Panc1 (cell line): ENCODE measurements at regions not wholly inside any gene's neighbourhood (a gene's known extent, or its start where the extent isn't known, plus 50 kb on each side); places are given as distances from the start of the nearest gene placed in this dataset.

Experiments
- ATAC-seq: fragments of 200-7000 bp; cut with Tn5 transposase; 2 replicates; pipeline ENCODE4 v1.9.1; 2020; ENCODE audit warnings: mild to moderate bottlenecking, moderate library complexity
- BruUV-seq: library from RNA; stranded (reverse); fragments of 400-500 nt; replicated peaks from 2 replicates; lab custom pipeline; 2021; lab: Mats Ljungman, UMichigan
- CTCF ChIA-PET: fragments of 300-600 bp; sonication (Branson Sonifier 250); formaldehyde crosslinking; loops from one replicate; lab custom pipeline; 2022; ENCODE audit warnings: antibody characterized with exemption; lab: Charles Lee
- POLR2A ChIA-PET: fragments of 300-600 bp; sonication (Branson Sonifier 250); formaldehyde crosslinking; loops from one replicate; lab custom pipeline; 2022; ENCODE audit warnings: antibody characterized with exemption; lab: Charles Lee
- DNase-seq: peaks from one replicate; pipeline ENCODE4 v3.0.0-alpha.2; 2010; ENCODE audit warnings: low read depth, low spot score
- H3K27ac ChIP-seq: 2 replicates; pipeline ENCODE4 v1.5.1; 2011; ENCODE audit warnings: mild to moderate bottlenecking, low read length, inconsistent platforms
- H3K27me3 ChIP-seq: fragments of 200-500 bp; sonication (Bioruptor generic); 2 replicates; pipeline ENCODE4 v1.6.0; 2014; ENCODE audit warnings: low read length, inconsistent platforms; ENCODE audit not compliant: control insufficient read depth, insufficient read depth
- H3K36me3 ChIP-seq: fragments of 200-500 bp; sonication (Bioruptor generic); 2 replicates; pipeline ENCODE4 v1.5.1; 2014; ENCODE audit warnings: inconsistent platforms, mild to moderate bottlenecking, low read length, moderate library complexity; ENCODE audit not compliant: control insufficient read depth, insufficient read depth
- H3K4me1 ChIP-seq: 2 replicates; pipeline ENCODE4 v1.5.1; 2011; ENCODE audit warnings: inconsistent platforms, mild to moderate bottlenecking, low read length, moderate library complexity; ENCODE audit not compliant: control insufficient read depth, insufficient read depth
- H3K4me3 ChIP-seq, 2 experiments: 2 replicates each; pipeline ENCODE4 v1.5.1; 2011 to 2012; ENCODE audit warnings: low read depth in 2 of 2, low read length in 2 of 2, mild to moderate bottlenecking in 2 of 2, inconsistent platforms in 1 of 2, moderate library complexity in 1 of 2
- H3K9me3 ChIP-seq: fragments of 200-500 bp; sonication (Bioruptor generic); 2 replicates; pipeline ENCODE4 v1.5.1; 2014; ENCODE audit warnings: low read depth, mild to moderate bottlenecking, inconsistent platforms, low read length, moderate library complexity; ENCODE audit not compliant: control insufficient read depth, insufficient read depth
- POLR2AphosphoS5 ChIP-seq: IDR thresholded peaks from 2 replicates; pipeline ENCODE4 v1.6.1; 2012; ENCODE audit warnings: mild to moderate bottlenecking, low read depth, low read length, moderate library complexity
- SIN3A ChIP-seq: IDR thresholded peaks from 2 replicates; pipeline ENCODE4 v1.6.1; 2012; ENCODE audit warnings: low read depth, mild to moderate bottlenecking, low read length, moderate library complexity, borderline replicate concordance; ENCODE audit not compliant: insufficient read depth
- TCF7L2 ChIP-seq: IDR thresholded peaks from 2 replicates; pipeline ENCODE4 v1.6.1; 2011; ENCODE audit warnings: mild to moderate bottlenecking, low read depth, low read length, inconsistent platforms
- in situ Hi-C: cut with HindIII; loops from 2 replicates; pipeline ENCODE4 v1.10.0; 2016; ENCODE audit warnings: low sequenced_read_pairs, low pct_unique_long_range_greater_than_20kb
- intact Hi-C: fragments of 100-400 bp; cut with micrococcal nuclease; formaldehyde crosslinking; loops from one replicate; pipeline ENCODE4 v1.10.0; 2022; ENCODE audit not compliant: unreplicated experiment
- TF ChIP-seq, protein P1 (sequence below): fragments of 450-650 bp; IDR thresholded peaks from 2 replicates; pipeline ENCODE4 v1.5.1; 2017; ENCODE audit warnings: mild to moderate bottlenecking
- TF ChIP-seq, protein P2 (sequence below), 2 experiments: IDR thresholded peaks; 2 replicates each; pipeline ENCODE4 v1.6.1; 2011 to 2012; ENCODE audit warnings: low read depth in 2 of 2, control low read depth in 1 of 2, low read length in 1 of 2, mild to moderate bottlenecking in 1 of 2, moderate library complexity in 1 of 2; ENCODE audit not compliant: insufficient read depth in 1 of 2

DNA sequence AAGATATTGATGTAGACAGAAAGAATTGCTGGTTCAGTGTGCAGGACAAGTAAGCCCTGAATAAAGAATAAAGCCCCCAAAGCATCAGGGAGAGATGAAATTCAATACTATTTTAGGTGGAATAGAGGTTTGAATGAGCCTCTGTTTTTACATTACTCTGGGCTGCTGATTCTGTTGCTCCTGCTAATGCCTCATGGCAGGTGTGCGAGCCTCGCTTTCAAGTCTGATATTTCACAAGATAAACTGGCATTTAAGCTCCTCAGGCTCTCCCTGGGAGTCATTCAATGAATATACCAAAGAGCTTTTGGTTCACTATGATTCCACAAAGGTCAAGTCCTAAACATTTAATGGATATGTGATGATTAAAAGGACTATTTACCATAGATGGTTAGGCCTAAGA, 601.0 kb upstream of the SLC39A10 start:
- intact Hi-C loops = no loop called here
- Histone ChIP-seq H3K36me3 (no peaks in the 10 kb centered on the region), H3K9me3 (no peaks in the 10 kb centered on the region), H3K4me3 (no peak overlapping the region), H3K4me1 (no peaks in the 10 kb centered on the region), H3K27me3 (no peaks in the 10 kb centered on the region), H3K27ac (no peak overlapping the region)
- in situ Hi-C loops = no loop called here
- DNase-seq (no peak), ATAC-seq (no peak)
- BruUV-seq = no TSS peak
- ChIA-PET POLR2A (no interaction called here), CTCF (no interaction called here)
- no peak for TF ChIP-seq TCF7L2
- TF ChIP-seq SIN3A = no peak
- no peak for TF ChIP-seq POLR2AphosphoS5
- TF ChIP-seq, protein P1, sequence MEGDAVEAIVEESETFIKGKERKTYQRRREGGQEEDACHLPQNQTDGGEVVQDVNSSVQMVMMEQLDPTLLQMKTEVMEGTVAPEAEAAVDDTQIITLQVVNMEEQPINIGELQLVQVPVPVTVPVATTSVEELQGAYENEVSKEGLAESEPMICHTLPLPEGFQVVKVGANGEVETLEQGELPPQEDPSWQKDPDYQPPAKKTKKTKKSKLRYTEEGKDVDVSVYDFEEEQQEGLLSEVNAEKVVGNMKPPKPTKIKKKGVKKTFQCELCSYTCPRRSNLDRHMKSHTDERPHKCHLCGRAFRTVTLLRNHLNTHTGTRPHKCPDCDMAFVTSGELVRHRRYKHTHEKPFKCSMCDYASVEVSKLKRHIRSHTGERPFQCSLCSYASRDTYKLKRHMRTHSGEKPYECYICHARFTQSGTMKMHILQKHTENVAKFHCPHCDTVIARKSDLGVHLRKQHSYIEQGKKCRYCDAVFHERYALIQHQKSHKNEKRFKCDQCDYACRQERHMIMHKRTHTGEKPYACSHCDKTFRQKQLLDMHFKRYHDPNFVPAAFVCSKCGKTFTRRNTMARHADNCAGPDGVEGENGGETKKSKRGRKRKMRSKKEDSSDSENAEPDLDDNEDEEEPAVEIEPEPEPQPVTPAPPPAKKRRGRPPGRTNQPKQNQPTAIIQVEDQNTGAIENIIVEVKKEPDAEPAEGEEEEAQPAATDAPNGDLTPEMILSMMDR = no peak
- TF ChIP-seq, protein P2, sequence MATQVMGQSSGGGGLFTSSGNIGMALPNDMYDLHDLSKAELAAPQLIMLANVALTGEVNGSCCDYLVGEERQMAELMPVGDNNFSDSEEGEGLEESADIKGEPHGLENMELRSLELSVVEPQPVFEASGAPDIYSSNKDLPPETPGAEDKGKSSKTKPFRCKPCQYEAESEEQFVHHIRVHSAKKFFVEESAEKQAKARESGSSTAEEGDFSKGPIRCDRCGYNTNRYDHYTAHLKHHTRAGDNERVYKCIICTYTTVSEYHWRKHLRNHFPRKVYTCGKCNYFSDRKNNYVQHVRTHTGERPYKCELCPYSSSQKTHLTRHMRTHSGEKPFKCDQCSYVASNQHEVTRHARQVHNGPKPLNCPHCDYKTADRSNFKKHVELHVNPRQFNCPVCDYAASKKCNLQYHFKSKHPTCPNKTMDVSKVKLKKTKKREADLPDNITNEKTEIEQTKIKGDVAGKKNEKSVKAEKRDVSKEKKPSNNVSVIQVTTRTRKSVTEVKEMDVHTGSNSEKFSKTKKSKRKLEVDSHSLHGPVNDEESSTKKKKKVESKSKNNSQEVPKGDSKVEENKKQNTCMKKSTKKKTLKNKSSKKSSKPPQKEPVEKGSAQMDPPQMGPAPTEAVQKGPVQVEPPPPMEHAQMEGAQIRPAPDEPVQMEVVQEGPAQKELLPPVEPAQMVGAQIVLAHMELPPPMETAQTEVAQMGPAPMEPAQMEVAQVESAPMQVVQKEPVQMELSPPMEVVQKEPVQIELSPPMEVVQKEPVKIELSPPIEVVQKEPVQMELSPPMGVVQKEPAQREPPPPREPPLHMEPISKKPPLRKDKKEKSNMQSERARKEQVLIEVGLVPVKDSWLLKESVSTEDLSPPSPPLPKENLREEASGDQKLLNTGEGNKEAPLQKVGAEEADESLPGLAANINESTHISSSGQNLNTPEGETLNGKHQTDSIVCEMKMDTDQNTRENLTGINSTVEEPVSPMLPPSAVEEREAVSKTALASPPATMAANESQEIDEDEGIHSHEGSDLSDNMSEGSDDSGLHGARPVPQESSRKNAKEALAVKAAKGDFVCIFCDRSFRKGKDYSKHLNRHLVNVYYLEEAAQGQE (IDR thresholded peaks at IDR 0.05; ENCODE audit: insufficient read depth in 1 of 2, low read depth in 2 of 2, low read length in 1 of 2) = no peak

DNA sequence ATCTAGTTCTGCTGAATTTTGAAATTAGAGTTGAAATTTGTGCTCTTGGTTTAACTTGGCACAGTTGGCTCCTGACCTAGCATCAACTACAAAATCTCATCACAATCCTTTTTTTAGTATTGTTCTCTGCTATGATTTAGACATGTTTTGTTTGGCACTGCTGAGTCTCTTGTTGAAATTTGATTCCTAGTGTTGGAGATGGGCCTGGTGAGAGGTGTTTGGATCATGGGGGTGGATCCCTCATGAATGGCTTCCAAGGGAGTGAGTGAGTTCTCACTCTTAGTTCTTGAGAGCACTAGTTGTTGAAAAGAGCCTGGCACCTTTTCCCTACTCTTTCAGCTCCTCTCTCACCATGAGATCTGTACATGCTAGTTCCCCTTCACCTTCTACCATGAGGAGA, 605.6 kb upstream of the SLC39A10 start:
- intact Hi-C loops = no loop called here
- no peak for DNase-seq
- in situ Hi-C loops = no loop called here
- ATAC-seq = no peak
- TF ChIP-seq, protein P1 = no peak
- no peak for TF ChIP-seq SIN3A
- no peak for TF ChIP-seq TCF7L2
- TF ChIP-seq, protein P2 (IDR thresholded peaks at IDR 0.05; ENCODE audit: insufficient read depth in 1 of 2, low read depth in 2 of 2, low read length in 1 of 2) = no peak
- TF ChIP-seq POLR2AphosphoS5 = no peak
- Histone ChIP-seq H3K4me3 (no peak overlapping the region), H3K27ac (no peak overlapping the region), H3K9me3 (no peaks in the 10 kb centered on the region), H3K27me3 (no peaks in the 10 kb centered on the region), H3K4me1 (no peaks in the 10 kb centered on the region), H3K36me3 (no peaks in the 10 kb centered on the region)
- CTCF ChIA-PET = no interaction called here
- POLR2A ChIA-PET = no interaction called here
- BruUV-seq = no TSS peak
